ENCODE measurements at regions not wholly inside any gene's neighbourhood (a gene's known extent, or its start where the extent isn't known, plus 50 kb on each side); places are given as distances from the start of the nearest gene placed in this dataset.
"Not testable (repeated sequence)": the region's sequence is repeated elsewhere in the genome, so short reads cannot be mapped to it uniquely, and the experiment has no call there.

DNA sequence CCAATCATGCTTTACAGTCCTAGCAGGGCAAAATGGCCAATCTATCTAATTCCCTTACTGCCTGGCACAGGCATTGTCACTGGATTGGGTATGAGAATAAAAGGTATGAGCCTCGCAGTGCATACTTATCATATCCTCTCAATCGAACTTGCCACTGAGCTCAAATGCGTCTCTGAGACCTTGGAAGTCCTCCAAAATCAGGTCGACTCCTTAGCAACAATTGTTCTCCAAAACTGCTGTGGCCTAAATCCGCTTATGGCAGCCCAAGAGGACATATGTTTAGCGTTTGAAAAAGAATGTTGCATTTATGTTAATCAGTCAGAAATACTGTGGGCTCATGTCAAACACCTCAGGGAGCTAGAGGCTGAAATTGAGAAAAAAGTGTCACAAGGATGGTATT lies 69.7 kb downstream of the SPIN4 start:
- no peak overlapping the region for H3K4me3 ChIP-seq
- no peaks in the 10 kb centered on the region for H3K4me1 ChIP-seq (ENCODE audit: insufficient read depth)
- H3K9me3 ChIP-seq: no peaks in the 10 kb centered on the region
- no peaks in the 10 kb centered on the region for H3K27me3 ChIP-seq
- H3K36me3 ChIP-seq: no peaks in the 10 kb centered on the region
- intact Hi-C loops (cut with DNase I): no loop called here
- DNase-seq: no peak
- no peak overlapping the region for H3K27ac ChIP-seq
- TF ChIP-seq POLR2A (IDR thresholded peaks at IDR 0.05) (no peak), EP300 (IDR thresholded peaks at IDR 0.05) (no peak)
- TF ChIP-seq, protein P1, sequence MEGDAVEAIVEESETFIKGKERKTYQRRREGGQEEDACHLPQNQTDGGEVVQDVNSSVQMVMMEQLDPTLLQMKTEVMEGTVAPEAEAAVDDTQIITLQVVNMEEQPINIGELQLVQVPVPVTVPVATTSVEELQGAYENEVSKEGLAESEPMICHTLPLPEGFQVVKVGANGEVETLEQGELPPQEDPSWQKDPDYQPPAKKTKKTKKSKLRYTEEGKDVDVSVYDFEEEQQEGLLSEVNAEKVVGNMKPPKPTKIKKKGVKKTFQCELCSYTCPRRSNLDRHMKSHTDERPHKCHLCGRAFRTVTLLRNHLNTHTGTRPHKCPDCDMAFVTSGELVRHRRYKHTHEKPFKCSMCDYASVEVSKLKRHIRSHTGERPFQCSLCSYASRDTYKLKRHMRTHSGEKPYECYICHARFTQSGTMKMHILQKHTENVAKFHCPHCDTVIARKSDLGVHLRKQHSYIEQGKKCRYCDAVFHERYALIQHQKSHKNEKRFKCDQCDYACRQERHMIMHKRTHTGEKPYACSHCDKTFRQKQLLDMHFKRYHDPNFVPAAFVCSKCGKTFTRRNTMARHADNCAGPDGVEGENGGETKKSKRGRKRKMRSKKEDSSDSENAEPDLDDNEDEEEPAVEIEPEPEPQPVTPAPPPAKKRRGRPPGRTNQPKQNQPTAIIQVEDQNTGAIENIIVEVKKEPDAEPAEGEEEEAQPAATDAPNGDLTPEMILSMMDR (IDR thresholded peaks at IDR 0.05): no peak
- WGBS, 3 donors: 51 to 63% (median 60%) methylated on average over 6 of the region's 6 CpGs

DNA sequence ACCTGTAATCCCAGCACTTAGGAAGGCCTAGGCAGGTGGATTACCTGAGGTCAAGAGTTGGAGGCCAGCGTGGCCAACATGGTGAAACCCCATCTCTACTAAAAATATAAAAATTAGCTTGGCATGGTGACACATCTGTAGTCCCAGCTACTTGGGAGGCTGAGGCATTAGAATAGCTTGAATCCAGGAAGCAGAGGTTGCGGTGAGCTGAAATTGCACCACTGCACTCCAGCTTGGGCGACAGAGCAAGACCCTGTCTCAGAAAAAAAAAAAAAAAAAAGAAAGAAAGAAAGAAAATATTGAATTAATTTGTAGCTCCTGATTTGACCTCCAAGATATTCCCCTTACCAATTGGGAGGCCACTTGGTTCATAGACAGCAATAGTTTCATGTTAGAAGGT lies 73.7 kb downstream of the SPIN4 start:
- H3K27ac ChIP-seq; H3K36me3 ChIP-seq; DNase-seq; H3K9me3 ChIP-seq; intact Hi-C loops (cut with DNase I); H3K27me3 ChIP-seq; H3K4me1 ChIP-seq (ENCODE audit: insufficient read depth); H3K4me3 ChIP-seq: not testable (repeated sequence)
- WGBS, 3 donors: 74 to 84% (median 81%) methylated on average over 3 of the region's 3 CpGs

DNA sequence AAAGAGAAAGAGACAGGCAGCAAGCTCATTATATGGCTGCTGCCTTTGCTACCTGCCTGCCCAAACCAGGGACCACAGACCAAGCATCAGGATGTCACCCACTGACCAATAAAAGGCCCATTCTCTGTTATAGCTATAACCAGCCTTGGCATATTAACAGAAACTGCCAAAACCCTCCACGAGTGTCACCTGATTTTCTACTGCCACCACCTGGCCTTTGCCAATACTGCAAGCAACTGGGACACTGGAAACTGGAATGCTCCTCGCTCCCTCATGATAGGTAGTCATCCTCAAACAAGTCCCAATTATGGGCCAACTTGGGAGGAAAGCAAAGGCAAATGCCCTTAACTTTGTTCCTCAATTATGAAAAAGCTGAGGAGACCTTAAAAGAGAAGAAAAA lies 76.0 kb downstream of the SPIN4 start:
- intact Hi-C loops (cut with DNase I): no loop called here
- no peaks in the 10 kb centered on the region for H3K36me3 ChIP-seq
- no peak overlapping the region for H3K27ac ChIP-seq
- H3K4me3 ChIP-seq: no peak overlapping the region
- H3K9me3 ChIP-seq: no peaks in the 10 kb centered on the region
- H3K27me3 ChIP-seq: no peaks in the 10 kb centered on the region
- TF ChIP-seq EP300 (IDR thresholded peaks at IDR 0.05) (no peak), POLR2A (IDR thresholded peaks at IDR 0.05) (no peak)
- TF ChIP-seq, protein P1 (IDR thresholded peaks at IDR 0.05): no peak
- WGBS, 3 donors: 36 to 46% (median 42%) methylated on average over 2 of the region's 2 CpGs
- DNase-seq: no peak
- no peaks in the 10 kb centered on the region for H3K4me1 ChIP-seq (ENCODE audit: insufficient read depth)

DNA sequence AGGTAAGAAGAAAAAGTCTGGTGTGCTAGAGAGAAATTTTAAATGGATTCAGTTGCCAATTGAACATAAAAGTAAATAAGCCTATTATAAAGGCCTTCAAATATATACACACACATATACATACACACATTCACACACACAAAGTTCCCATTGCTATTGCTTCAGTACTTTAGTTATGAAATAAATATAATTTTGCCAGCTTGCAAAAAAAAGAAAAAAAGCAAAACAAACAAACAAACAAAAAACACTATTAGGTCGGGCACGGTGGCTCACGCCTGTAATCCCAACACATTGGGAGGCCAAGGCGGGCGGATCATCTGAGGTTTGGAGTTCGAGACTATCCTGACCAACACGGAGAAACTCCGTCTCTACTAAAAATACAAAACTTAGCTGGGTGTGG lies 80.3 kb downstream of the SPIN4 start:
- Histone ChIP-seq H3K36me3 (no peaks in the 10 kb centered on the region), H3K4me3 (no peak overlapping the region), H3K27me3 (no peaks in the 10 kb centered on the region), H3K27ac (no peak overlapping the region), H3K4me1 (ENCODE audit: insufficient read depth) (no peaks in the 10 kb centered on the region), H3K9me3 (no peaks in the 10 kb centered on the region)
- WGBS, 3 donors: 89 to 91% (median 91%) methylated on average over 8 of the region's 8 CpGs
- intact Hi-C loops (cut with DNase I): no loop called here
- DNase-seq: no peak
- TF ChIP-seq, protein P1 (IDR thresholded peaks at IDR 0.05): no peak
- no peak for TF ChIP-seq POLR2A (IDR thresholded peaks at IDR 0.05)
- TF ChIP-seq EP300 (IDR thresholded peaks at IDR 0.05): no peak

DNA sequence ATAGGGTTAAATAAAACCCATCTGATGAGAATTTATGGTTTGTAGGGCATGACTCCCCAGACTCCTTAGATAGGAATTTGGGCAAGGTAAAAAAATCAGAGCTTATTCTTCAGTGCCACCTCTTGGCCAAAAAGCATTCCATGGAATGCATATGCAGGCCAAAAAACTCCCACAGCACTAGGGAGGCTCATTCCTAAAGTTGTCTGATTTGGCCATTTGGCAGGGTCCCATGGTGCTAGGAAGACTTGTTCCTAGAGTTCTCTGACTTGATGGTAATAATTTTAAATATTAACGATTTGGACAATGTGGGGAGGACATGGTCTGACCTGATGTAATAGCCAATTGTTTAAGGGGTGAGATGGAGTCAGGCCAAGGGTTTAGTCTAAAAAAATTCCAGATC lies 93.0 kb downstream of the SPIN4 start:
- Histone ChIP-seq H3K27ac (no peak overlapping the region), H3K36me3 (no peaks in the 10 kb centered on the region), H3K9me3 (no peaks in the 10 kb centered on the region), H3K4me3 (no peak overlapping the region), H3K27me3 (no peaks in the 10 kb centered on the region), H3K4me1 (ENCODE audit: insufficient read depth) (no peaks in the 10 kb centered on the region)
- 23 to 29% (median 28%) methylated on average over 1 of the region's 1 CpG for WGBS, 3 donors
- TF ChIP-seq, protein P1 (IDR thresholded peaks at IDR 0.05): no peak
- TF ChIP-seq EP300 (IDR thresholded peaks at IDR 0.05) (no peak), POLR2A (IDR thresholded peaks at IDR 0.05) (no peak)
- no peak for DNase-seq
- intact Hi-C loops (cut with DNase I): no loop called here
